IPS DF 6.9 (cell line): ENCODE measurements at regions not wholly inside any gene's neighbourhood (a gene's known extent, or its start where the extent isn't known, plus 50 kb on each side); places are given as distances from the start of the nearest gene placed in this dataset.

Experiments used
- DNase-seq: peaks from one replicate; pipeline ENCODE4 v3.0.0-alpha.2; 2013; ENCODE audit warnings: low read depth, low spot score
- H3K27ac ChIP-seq: one replicate; pipeline ENCODE4 v1.5.1; 2013; ENCODE audit warnings: low read length, control low read depth
- H3K27me3 ChIP-seq: 2 replicates; pipeline ENCODE4 v1.6.1; 2013; ENCODE audit warnings: mild to moderate bottlenecking, low read length; ENCODE audit not compliant: control insufficient read depth, insufficient read depth
- H3K36me3 ChIP-seq: 2 replicates; pipeline ENCODE4 v1.6.1; 2013; ENCODE audit warnings: low read length; ENCODE audit not compliant: control insufficient read depth, insufficient read depth
- H3K4me1 ChIP-seq: 2 replicates; pipeline ENCODE4 v1.6.1; 2013; ENCODE audit warnings: low read length; ENCODE audit not compliant: control insufficient read depth, insufficient read depth
- H3K4me3 ChIP-seq: 2 replicates; pipeline ENCODE4 v1.5.1; 2013; ENCODE audit warnings: mild to moderate bottlenecking, low read length
- H3K9me3 ChIP-seq: 2 replicates; pipeline ENCODE4 v1.6.1; 2013; ENCODE audit warnings: low read length, inconsistent platforms; ENCODE audit not compliant: control insufficient read depth, insufficient read depth
- WGBS: extraction: QIAGEN DNeasy Blood & Tissue Kit; methylation state at CpG from one replicate; pipeline ENCODE4 v1.1.7; 2013; ENCODE audit warnings: mixed read lengths, missing lambda C conversion rate; ENCODE audit not compliant: insufficient read length, insufficient coverage; 5-methylcytosine and 5-hydroxymethylcytosine counted together

DNA sequence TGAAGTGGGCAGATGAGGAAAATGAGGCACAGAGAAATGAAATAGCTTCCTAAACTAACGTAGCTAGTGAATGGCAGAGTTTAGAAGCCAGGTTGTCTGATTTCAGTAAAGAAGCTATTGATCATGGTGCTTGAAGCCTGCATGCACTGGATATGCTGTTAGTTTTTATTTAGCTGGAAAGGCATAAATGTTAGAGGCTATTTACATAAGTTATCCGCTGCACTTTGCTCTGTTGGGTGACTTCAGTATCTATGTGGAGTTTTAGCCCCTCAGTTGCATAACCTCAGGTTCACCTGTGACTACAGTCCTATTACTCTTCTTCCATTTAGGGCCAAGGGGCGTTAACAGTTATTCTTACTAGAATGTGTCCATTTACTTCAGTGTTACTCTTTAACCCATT, 522.4 kb upstream of the RPS6KA3 start:
- Histone ChIP-seq H3K27ac (no peak overlapping the region), H3K4me1 (no peaks in the 10 kb centered on the region), H3K27me3 (no peaks in the 10 kb centered on the region), H3K9me3 (no peaks in the 10 kb centered on the region), H3K36me3 (no peaks in the 10 kb centered on the region), H3K4me3 (no peak overlapping the region)
- no peak for DNase-seq
- no CpG with 5 or more reads among the region's 3 CpGs for WGBS

DNA sequence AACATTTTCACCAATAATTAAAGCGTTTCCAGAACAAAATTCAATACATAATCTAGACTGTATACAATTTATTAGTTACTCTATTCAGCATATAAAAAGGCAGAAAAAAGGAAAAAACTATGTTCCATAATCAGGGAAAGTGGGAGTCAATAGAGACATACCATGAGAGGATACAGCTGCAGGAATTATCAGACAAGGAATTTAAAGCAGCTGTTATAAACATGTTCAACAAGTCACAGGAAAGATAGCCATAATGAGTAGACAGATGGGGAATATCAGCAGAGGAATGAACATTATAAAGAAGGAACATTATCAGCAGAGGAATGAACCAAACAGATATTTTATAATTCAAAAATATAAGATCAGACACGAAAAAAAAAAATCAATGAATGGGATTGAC, 500.6 kb upstream of the RPS6KA3 start:
- H3K4me3 ChIP-seq, result no peak overlapping the region
- DNase-seq, result no peak
- no CpG with 5 or more reads among the region's 2 CpGs for WGBS
- no peaks in the 10 kb centered on the region for H3K9me3 ChIP-seq
- H3K36me3 ChIP-seq, result no peaks in the 10 kb centered on the region
- H3K27me3 ChIP-seq, result no peaks in the 10 kb centered on the region
- H3K4me1 ChIP-seq, result no peaks in the 10 kb centered on the region
- H3K27ac ChIP-seq, result no peak overlapping the region

DNA sequence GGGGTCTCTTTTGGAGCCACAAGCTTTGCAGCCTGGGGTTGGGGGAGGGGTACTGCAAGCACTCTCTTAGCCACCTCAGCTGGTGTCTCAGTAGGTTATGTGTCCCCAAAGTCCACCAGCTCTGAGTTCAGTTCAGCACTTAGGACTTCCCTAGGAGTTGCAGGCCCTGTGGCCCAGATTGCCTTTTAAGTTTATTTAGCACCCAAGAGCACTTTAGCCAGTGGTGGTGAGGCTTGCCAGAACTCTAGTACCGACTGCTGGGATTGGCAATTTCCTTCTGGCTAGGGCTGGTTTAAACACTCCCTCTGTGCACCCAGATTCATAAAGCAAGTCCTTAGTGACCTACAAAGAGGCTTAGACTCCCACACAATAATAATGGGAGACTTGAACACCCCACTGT, 489.9 kb upstream of the RPS6KA3 start:
- Histone ChIP-seq H3K27ac (no peak overlapping the region), H3K9me3 (no peaks in the 10 kb centered on the region), H3K4me1 (no peaks in the 10 kb centered on the region), H3K4me3 (no peak overlapping the region), H3K27me3 (no peaks in the 10 kb centered on the region), H3K36me3 (no peaks in the 10 kb centered on the region)
- WGBS, result no CpG with 5 or more reads among the region's 1 CpG
- no peak for DNase-seq

DNA sequence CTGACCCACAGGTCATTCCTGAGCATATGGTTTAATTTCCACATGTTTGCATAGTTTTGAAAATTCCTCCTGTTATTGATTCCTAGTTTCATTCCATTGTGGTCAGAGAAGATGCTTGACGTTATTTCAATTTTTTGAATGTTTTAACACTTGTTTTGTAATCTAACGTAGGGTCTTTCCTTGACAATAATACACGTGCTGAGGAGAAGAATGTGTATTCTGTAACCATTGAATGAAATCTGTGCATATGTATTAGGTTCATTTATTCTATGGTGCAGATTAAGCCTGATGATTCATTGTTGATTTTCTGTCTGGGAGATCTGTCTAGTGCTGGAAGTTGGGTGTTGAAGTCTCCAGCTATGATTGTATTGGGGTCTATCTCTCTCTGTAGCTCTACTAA, 486.4 kb upstream of the RPS6KA3 start:
- no peaks in the 10 kb centered on the region for H3K36me3 ChIP-seq
- no peak for DNase-seq
- H3K9me3 ChIP-seq, result no peaks in the 10 kb centered on the region
- WGBS, result no CpG with 5 or more reads among the region's 3 CpGs
- H3K27me3 ChIP-seq, result no peaks in the 10 kb centered on the region
- H3K27ac ChIP-seq, result no peak overlapping the region
- H3K4me1 ChIP-seq, result no peaks in the 10 kb centered on the region
- no peak overlapping the region for H3K4me3 ChIP-seq

DNA sequence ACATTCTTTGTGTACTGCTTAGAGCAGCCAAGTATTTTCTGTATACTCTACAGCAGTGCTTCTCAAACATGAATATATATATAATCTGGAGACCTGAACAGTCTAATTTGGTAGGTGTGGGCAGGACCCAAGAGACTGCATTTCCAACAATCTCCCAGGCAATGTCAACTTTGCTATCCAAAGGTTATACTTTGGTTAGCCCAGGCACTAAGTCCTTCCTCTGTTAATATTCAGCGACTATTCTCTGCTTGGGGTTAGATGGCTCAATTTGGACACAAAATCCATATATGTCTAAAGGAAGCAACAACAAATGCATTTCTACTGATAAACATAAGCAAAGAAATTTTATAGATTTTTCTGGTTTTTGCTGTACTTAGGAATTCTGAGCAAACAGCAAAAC, 480.0 kb upstream of the RPS6KA3 start:
- no peaks in the 10 kb centered on the region for H3K27me3 ChIP-seq
- no peaks in the 10 kb centered on the region for H3K36me3 ChIP-seq
- no peak overlapping the region for H3K4me3 ChIP-seq
- H3K27ac ChIP-seq, result no peak overlapping the region
- no CpG with 5 or more reads among the region's 1 CpG for WGBS
- H3K4me1 ChIP-seq, result no peaks in the 10 kb centered on the region
- H3K9me3 ChIP-seq, result no peaks in the 10 kb centered on the region
- DNase-seq, result no peak

DNA sequence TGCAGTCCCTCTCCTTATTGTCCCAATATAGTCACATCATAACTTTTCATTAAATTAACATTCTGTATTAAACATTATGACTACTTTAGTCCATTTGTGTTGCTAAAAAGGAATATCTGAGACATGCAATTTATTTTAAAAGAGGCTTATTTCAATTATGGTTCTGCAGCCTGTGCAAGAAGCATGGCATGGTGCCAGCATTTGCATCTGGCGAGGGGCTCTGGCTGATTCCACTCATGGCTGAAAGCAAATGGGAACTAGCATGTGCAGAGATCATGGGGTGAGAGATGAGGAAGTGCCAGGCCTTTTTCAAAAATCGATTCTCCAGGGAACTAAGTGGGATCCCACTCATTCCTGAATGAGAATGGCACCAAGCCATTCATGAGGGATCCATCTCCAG, 476.3 kb upstream of the RPS6KA3 start:
- Histone ChIP-seq H3K27me3 (no peaks in the 10 kb centered on the region), H3K4me1 (no peaks in the 10 kb centered on the region), H3K36me3 (no peaks in the 10 kb centered on the region), H3K9me3 (no peaks in the 10 kb centered on the region), H3K27ac (no peak overlapping the region), H3K4me3 (no peak overlapping the region)
- DNase-seq, result no peak
- WGBS, result no CpG with 5 or more reads among the region's 2 CpGs

DNA sequence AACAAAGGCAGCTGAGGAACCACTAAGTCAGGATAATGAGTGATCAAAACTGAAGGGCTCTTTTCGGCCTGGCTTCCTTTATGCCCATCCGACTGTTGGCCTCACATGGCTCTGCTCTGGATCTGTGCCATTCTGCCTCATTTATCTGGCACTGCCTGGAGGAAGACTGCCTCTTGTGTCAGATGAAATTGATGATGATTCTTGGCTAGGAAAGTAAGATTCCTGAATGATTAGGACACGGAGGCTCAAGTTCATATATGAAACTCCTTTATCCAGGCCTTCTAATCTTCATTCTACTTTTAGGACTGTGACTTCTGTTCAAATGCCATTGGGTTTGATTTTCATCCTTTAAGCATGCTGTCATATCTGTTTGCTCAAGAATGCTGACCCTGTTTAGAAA, 475.4 kb upstream of the RPS6KA3 start:
- DNase-seq, result no peak
- H3K9me3 ChIP-seq, result no peaks in the 10 kb centered on the region
- no peaks in the 10 kb centered on the region for H3K36me3 ChIP-seq
- H3K4me3 ChIP-seq, result no peak overlapping the region
- H3K27me3 ChIP-seq, result no peaks in the 10 kb centered on the region
- no CpG with 5 or more reads among the region's 3 CpGs for WGBS
- H3K27ac ChIP-seq, result no peak overlapping the region
- H3K4me1 ChIP-seq, result no peaks in the 10 kb centered on the region

DNA sequence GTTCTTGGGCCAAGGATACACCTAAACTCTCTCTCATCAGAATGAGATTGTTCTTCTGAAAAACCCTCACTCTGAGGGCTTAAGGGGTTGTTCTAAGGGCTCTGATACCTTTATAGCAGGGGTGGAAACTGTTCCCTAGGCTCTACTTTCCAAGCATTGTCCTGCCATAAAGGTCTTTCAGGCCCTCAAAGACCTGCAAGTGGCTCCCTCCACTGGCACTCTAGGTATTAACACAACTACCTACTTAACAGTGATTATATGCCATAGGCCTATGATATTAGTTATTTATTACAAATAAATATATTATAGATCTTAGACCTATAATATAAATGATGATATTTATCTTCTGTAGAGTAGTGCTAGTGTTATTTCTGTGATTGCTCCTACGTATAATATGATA, 473.7 kb upstream of the RPS6KA3 start:
- DNase-seq, result no peak
- WGBS, result no CpG with 5 or more reads among the region's 1 CpG
- no peaks in the 10 kb centered on the region for H3K27me3 ChIP-seq
- H3K9me3 ChIP-seq, result no peaks in the 10 kb centered on the region
- H3K4me3 ChIP-seq, result no peak overlapping the region
- H3K27ac ChIP-seq, result no peak overlapping the region
- H3K4me1 ChIP-seq, result no peaks in the 10 kb centered on the region
- no peaks in the 10 kb centered on the region for H3K36me3 ChIP-seq

DNA sequence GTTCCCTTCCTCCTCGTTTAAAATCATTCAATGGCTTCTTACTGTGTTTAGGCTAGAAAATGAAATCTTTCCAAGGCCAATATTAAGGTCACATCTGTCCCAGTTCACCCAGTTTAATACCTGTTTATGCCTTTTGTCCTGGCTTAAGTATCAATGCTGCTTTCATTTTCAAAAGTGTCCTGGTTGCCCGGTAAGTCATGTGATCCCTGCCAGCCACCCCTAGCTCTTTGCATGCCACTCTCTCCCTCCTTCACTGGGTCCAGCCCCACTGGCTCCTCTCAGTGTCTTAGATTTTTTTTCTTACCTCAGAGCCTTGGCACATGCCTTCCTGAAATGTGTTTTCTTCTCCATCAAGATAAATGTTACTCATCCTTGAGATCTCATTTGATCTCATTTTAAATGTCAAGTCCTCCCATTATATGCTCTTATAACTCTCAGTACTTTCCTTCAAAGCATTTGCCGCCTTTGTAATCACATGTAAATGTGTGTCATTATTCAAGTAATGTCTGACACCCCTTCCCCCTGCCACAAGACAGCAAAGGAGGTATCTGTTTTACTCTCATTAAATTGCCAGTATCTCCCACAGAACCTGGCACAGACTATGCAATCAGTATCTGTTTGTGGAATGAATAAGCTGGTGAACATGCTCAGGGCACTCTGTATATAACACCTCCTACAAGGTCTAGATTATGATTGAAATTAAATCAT, 472.5 kb upstream of the RPS6KA3 start:
- Histone ChIP-seq H3K9me3 (no peaks in the 10 kb centered on the region), H3K36me3 (no peaks in the 10 kb centered on the region), H3K4me3 (no peak overlapping the region), H3K4me1 (no peaks in the 10 kb centered on the region), H3K27ac (no peak overlapping the region), H3K27me3 (no peaks in the 10 kb centered on the region)
- WGBS, result 100% methylated on average over 1 of the region's 3 CpGs
- no peak for DNase-seq

DNA sequence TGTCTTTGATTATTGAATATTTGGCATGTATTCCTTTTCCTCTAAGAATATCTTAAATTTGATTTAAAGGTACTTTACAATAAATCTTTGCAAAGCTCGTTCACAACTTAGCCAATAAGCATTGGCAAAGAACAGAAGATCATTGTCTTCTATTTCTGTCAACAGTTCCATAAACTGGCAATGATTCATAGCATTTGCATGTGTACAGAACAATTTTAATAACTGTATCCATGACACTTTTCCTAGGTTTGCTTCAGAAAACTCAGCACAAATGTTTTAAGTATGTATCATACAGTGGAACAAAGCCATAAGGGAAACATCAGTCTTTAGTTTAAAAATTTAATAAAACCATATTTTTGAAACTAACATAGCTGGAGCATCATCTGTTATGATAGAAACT, 462.7 kb upstream of the RPS6KA3 start:
- H3K27me3 ChIP-seq, result no peaks in the 10 kb centered on the region
- DNase-seq, result no peak
- no peaks in the 10 kb centered on the region for H3K4me1 ChIP-seq
- no CpG with 5 or more reads among the region's 1 CpG for WGBS
- no peaks in the 10 kb centered on the region for H3K9me3 ChIP-seq
- no peak overlapping the region for H3K27ac ChIP-seq
- H3K4me3 ChIP-seq, result no peak overlapping the region
- no peaks in the 10 kb centered on the region for H3K36me3 ChIP-seq

DNA sequence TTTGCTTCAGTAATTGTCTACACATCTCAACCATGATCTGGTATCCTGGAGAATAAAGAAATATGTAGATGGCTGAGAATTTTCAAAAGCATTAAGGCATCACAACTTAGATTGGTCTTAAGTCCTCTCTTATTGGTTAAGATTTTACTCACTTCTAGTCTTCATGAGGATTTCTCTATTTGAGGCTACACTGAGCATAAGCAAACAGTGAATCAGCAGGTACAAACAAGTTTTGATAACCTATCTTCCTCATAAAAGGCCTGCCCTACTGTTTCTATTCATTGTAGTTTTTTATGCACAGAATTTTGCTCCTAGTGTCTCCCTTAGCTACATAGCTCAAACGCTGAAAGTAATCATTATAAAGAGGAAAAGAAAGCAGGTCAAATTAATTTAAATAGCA, 460.7 kb upstream of the RPS6KA3 start:
- no peaks in the 10 kb centered on the region for H3K9me3 ChIP-seq
- DNase-seq, result no peak
- no peak overlapping the region for H3K27ac ChIP-seq
- H3K4me3 ChIP-seq, result no peak overlapping the region
- H3K36me3 ChIP-seq, result no peaks in the 10 kb centered on the region
- H3K27me3 ChIP-seq, result no peaks in the 10 kb centered on the region
- no peaks in the 10 kb centered on the region for H3K4me1 ChIP-seq
- no CpG with 5 or more reads among the region's 1 CpG for WGBS
